Peyer's patch (tissue), 4 donors: ENCODE measurements at regions not wholly inside any gene's neighbourhood (a gene's known extent, or its start where the extent isn't known, plus 50 kb on each side); places are given as distances from the start of the nearest gene placed in this dataset.

ENCODE experiments used
- DNase-seq, 3 donors: peaks; one replicate each; pipeline ENCODE4 v3.0.0-alpha.2; 2017 to 2019
- H3K27ac ChIP-seq, 4 donors: fragments of 200-600 bp; sonication (generic); one replicate each; pipeline ENCODE4 v1.5.1; 2016 to 2019
- H3K27me3 ChIP-seq, 2 donors: fragments of 200-600 bp; sonication (generic); one replicate each; pipeline ENCODE4 v1.5.1; 2019
- H3K36me3 ChIP-seq, 3 donors: fragments of 200-600 bp; sonication (generic); one replicate each; pipeline ENCODE4 v1.5.1; 2016 to 2019
- H3K4me1 ChIP-seq, 4 donors: fragments of 200-600 bp; sonication (generic); one replicate each; pipeline ENCODE4 v1.5.1; 2016 to 2019
- H3K4me3 ChIP-seq, 4 donors: fragments of 200-600 bp; sonication (generic); 1 replicate in 3 of 4; 2 replicates in 1 of 4; pipeline ENCODE4 v1.5.1; 2016 to 2019; ENCODE audit warnings: mild to moderate bottlenecking in 1 of 4
- H3K9me3 ChIP-seq, 4 donors: fragments of 200-600 bp; sonication (generic); one replicate each; pipeline ENCODE4 v1.5.1; 2016 to 2019; ENCODE audit warnings: mild to moderate bottlenecking in 1 of 4
- POLR2A ChIP-seq, 2 donors: fragments of 450-650 bp; IDR thresholded peaks; one replicate each; pipeline ENCODE4 v1.5.1; 2017; ENCODE audit warnings: antibody characterized with exemption in 2 of 2, mild to moderate bottlenecking in 2 of 2, moderate library complexity in 2 of 2
- TF ChIP-seq, protein P1 (sequence below), 6 experiments: fragments of 450-650 bp in 4 of 6; fragments of 200-600 bp in 2 of 6; sonication (generic) in 1 of 6; IDR thresholded peaks; one replicate each; pipeline ENCODE4 v1.5.1; 2017 to 2019; ENCODE audit warnings: antibody characterized with exemption in 6 of 6, mild to moderate bottlenecking in 3 of 6, moderate library complexity in 1 of 6

DNA sequence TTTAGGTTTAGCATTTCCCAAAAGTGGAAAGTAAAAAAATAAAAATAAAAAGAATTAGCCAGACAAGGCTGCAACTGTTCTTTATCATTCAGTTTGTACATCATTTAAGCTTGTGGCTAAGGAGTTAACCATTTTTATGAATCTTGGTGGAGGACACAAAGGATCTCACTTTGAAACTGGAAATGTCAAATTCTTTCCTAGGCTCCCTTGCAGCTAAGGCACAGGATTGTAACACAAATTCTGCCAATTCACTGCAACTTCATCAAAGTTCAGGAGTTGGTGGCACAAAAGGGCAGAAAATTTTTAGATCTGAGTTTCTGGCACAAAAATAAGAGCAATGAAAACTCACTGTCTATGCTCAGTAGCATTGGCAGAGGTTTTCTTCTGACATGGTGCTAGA is 211.2 kb upstream of the SYT10 start:
- TF ChIP-seq, protein P1, sequence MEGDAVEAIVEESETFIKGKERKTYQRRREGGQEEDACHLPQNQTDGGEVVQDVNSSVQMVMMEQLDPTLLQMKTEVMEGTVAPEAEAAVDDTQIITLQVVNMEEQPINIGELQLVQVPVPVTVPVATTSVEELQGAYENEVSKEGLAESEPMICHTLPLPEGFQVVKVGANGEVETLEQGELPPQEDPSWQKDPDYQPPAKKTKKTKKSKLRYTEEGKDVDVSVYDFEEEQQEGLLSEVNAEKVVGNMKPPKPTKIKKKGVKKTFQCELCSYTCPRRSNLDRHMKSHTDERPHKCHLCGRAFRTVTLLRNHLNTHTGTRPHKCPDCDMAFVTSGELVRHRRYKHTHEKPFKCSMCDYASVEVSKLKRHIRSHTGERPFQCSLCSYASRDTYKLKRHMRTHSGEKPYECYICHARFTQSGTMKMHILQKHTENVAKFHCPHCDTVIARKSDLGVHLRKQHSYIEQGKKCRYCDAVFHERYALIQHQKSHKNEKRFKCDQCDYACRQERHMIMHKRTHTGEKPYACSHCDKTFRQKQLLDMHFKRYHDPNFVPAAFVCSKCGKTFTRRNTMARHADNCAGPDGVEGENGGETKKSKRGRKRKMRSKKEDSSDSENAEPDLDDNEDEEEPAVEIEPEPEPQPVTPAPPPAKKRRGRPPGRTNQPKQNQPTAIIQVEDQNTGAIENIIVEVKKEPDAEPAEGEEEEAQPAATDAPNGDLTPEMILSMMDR (IDR thresholded peaks at IDR 0.05): no peak
- TF ChIP-seq POLR2A (IDR thresholded peaks at IDR 0.05): no peak
- no peak overlapping the region for H3K4me3 ChIP-seq
- H3K4me1 ChIP-seq: no peaks in the 10 kb centered on the region
- DNase-seq: no peak
- H3K9me3 ChIP-seq: no peaks in the 10 kb centered on the region
- no peaks in the 10 kb centered on the region for H3K27me3 ChIP-seq
- no peaks in the 10 kb centered on the region for H3K36me3 ChIP-seq
- H3K27ac ChIP-seq: no peak overlapping the region

DNA sequence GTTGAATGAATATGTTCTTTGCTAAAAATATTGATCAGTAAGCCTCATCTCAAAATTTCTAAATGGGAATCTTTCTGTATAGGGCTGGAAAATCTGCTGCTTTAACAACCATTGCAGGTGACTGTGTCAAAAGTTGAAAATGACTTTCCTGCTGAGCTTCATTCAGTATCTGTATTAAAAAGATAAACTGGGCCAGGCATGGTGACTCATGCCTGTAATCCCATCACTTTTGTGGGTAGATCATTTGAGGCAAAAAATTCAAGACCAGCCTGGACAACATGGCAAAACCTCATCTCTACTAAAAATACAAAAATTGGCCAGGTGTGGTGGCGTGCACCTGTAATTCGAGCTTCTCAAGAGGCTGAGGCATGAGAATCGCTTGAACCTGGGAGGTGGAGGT is 213.7 kb upstream of the SYT10 start:
- no peak for DNase-seq
- H3K4me1 ChIP-seq: no peaks in the 10 kb centered on the region
- H3K27me3 ChIP-seq: no peaks in the 10 kb centered on the region
- no peak overlapping the region for H3K4me3 ChIP-seq
- H3K36me3 ChIP-seq: no peaks in the 10 kb centered on the region
- H3K9me3 ChIP-seq: no peaks in the 10 kb centered on the region
- TF ChIP-seq, protein P1 (IDR thresholded peaks at IDR 0.05): no peak
- no peak for TF ChIP-seq POLR2A (IDR thresholded peaks at IDR 0.05)
- H3K27ac ChIP-seq: no peak overlapping the region

DNA sequence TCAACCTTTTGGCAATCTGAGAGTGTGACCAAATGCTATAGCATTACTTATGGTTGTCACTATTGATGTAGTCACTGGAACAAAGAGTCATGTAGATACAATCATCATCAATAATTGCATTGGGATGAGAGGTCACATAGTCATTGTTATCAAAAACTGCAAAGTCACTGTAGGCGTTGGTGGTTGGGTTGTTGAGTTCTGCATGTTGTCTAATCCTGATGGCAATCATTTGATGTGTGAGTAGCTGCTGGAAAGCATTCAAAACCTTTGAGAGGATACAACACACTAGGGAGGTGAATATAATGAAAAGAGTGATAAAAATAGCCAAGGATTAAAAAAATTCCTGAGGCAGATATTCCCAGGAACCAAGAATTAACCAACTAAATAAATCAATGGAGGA is 214.7 kb upstream of the SYT10 start:
- Histone ChIP-seq H3K9me3 (no peaks in the 10 kb centered on the region), H3K4me3 (no peak overlapping the region), H3K27me3 (no peaks in the 10 kb centered on the region), H3K36me3 (no peaks in the 10 kb centered on the region), H3K27ac (no peak overlapping the region), H3K4me1 (no peaks in the 10 kb centered on the region)
- DNase-seq: no peak
- TF ChIP-seq POLR2A (IDR thresholded peaks at IDR 0.05): no peak
- TF ChIP-seq, protein P1 (IDR thresholded peaks at IDR 0.05): no peak

DNA sequence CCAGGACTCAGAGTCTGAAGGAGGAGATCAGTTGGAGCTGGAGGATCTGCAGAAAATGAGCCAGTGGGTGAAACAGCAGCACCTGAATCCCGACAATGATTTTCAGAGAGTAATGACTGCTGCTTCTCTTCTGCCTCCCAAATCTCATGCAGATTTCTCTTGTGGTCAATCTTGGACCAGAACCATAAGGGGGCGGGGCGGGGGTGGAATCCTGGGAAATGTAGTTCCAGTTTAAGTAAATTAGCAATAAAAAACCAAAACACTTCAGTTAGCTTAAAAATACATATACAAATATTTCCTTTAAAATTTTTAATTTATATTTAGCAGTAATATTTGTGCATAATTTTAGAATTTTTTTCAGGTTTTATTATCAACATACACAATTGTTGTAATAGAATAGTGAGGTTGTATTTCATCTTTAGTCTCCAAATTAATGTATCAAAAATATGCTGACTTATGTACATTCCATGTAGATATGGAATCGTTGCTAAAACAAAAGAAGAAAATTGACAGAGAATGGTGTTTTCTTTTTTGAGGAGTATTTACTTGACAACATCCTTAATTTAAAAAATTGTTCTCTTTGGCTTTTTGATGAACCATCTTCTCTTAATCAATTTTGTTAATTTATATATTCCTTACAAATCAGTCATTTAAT is 223.5 kb upstream of the SYT10 start:
- H3K4me1 ChIP-seq: no peaks in the 10 kb centered on the region
- no peak for DNase-seq
- H3K27me3 ChIP-seq: no peaks in the 10 kb centered on the region
- no peak for TF ChIP-seq POLR2A (IDR thresholded peaks at IDR 0.05)
- TF ChIP-seq, protein P1 (IDR thresholded peaks at IDR 0.05): no peak
- H3K9me3 ChIP-seq: no peaks in the 10 kb centered on the region
- no peaks in the 10 kb centered on the region for H3K36me3 ChIP-seq
- no peak overlapping the region for H3K4me3 ChIP-seq
- no peak overlapping the region for H3K27ac ChIP-seq

DNA sequence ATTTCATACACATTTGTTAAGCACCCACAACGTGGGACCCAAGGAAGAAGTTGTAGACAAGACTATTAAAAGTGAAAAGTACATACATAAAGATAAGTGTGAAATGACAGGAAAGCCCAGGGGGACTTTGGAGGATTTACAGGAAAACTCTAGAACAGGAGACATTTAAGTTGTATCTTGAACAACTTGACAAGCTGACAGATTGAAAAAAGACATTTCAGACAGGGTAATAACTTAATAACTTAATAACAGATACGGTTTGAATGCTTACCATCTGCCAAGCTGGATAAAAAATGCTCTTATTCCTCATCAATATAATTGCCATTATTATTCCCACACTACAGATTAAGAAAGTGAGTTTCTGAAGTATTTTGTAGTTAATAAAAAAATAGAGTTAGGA is 229.7 kb upstream of the SYT10 start:
- H3K27me3 ChIP-seq: no peaks in the 10 kb centered on the region
- H3K4me1 ChIP-seq: no peaks in the 10 kb centered on the region
- H3K27ac ChIP-seq: no peak overlapping the region
- no peak overlapping the region for H3K4me3 ChIP-seq
- DNase-seq: no peak
- H3K9me3 ChIP-seq: no peaks in the 10 kb centered on the region
- no peak for TF ChIP-seq POLR2A (IDR thresholded peaks at IDR 0.05)
- TF ChIP-seq, protein P1 (IDR thresholded peaks at IDR 0.05): no peak
- H3K36me3 ChIP-seq: no peaks in the 10 kb centered on the region

DNA sequence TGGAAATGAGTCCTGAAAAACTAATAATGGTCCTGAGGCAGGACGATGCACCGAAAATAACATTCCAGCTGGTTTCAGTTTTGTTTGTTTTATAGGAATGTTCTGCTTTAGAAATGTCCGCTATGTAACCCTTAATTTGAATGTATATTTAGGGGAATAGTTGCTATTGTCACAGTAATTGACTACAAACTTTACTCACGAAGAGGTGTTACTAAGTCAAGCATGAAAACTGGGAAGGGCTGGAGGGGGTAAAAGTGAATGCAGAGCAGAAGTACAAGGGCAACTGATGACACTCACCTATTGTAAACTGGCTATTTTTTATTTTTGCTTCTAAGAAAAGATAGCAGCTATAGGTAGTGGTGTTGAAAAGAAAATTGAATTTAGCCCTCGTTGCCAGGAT is 230.7 kb upstream of the SYT10 start:
- H3K4me1 ChIP-seq: no peaks in the 10 kb centered on the region
- TF ChIP-seq POLR2A (IDR thresholded peaks at IDR 0.05): no peak
- TF ChIP-seq, protein P1 (IDR thresholded peaks at IDR 0.05): no peak
- no peak overlapping the region for H3K27ac ChIP-seq

More for the DNA sequence above, 230.7 kb upstream of the SYT10 start:
- no peaks in the 10 kb centered on the region for H3K9me3 ChIP-seq
- DNase-seq: no peak
- no peaks in the 10 kb centered on the region for H3K36me3 ChIP-seq
- H3K27me3 ChIP-seq: no peaks in the 10 kb centered on the region
- H3K4me3 ChIP-seq: no peak overlapping the region
